ENCODE measurements at regions not wholly inside any gene's neighbourhood (a gene's known extent, or its start where the extent isn't known, plus 50 kb on each side); places are given as distances from the start of the nearest gene placed in this dataset.

- TF ChIP-seq, protein P1, sequence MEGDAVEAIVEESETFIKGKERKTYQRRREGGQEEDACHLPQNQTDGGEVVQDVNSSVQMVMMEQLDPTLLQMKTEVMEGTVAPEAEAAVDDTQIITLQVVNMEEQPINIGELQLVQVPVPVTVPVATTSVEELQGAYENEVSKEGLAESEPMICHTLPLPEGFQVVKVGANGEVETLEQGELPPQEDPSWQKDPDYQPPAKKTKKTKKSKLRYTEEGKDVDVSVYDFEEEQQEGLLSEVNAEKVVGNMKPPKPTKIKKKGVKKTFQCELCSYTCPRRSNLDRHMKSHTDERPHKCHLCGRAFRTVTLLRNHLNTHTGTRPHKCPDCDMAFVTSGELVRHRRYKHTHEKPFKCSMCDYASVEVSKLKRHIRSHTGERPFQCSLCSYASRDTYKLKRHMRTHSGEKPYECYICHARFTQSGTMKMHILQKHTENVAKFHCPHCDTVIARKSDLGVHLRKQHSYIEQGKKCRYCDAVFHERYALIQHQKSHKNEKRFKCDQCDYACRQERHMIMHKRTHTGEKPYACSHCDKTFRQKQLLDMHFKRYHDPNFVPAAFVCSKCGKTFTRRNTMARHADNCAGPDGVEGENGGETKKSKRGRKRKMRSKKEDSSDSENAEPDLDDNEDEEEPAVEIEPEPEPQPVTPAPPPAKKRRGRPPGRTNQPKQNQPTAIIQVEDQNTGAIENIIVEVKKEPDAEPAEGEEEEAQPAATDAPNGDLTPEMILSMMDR (IDR thresholded peaks at IDR 0.05; ENCODE audit: control extremely low read depth, extremely low read depth, low read depth, missing control alignments) = no peak
- POLR2A ChIA-PET = no interaction called here
- no peak for DNase-seq (ENCODE audit: extremely low spot score)
- CTCF ChIA-PET = interaction anchor here (1.3 kb wide), 1 partner anchor 11 kb away, joined by 4 read pairs; no protein-coding TSS in a partner anchor
These were observed 138.8 kb upstream of the CTTNBP2NL start for GRCh38 chr1:112257043-112257835.

- ChIA-PET POLR2A (no interaction called here), CTCF (no interaction called here)
- no peak for DNase-seq (ENCODE audit: extremely low spot score)
- TF ChIP-seq, protein P1 (IDR thresholded peaks at IDR 0.05; ENCODE audit: control extremely low read depth, extremely low read depth, low read depth, missing control alignments) = no peak
These were observed 135.3 kb upstream of the CTTNBP2NL start for GRCh38 chr1:112260699-112261098.

- no peak for DNase-seq (ENCODE audit: extremely low spot score)
- TF ChIP-seq, protein P1 (IDR thresholded peaks at IDR 0.05; ENCODE audit: control extremely low read depth, extremely low read depth, low read depth, missing control alignments) = no peak
- POLR2A ChIA-PET = no interaction called here
- CTCF ChIA-PET = interaction anchor here (1.8 to 1.9 kb wide), 3 partner anchors 8 to 14 kb away, joined by 4 to 7 read pairs (median 4); no protein-coding TSS in a partner anchor
These were observed 133.7 kb upstream of the CTTNBP2NL start for GRCh38 chr1:112262316-112262715.

GRCh38 chr1:112263042-112263441 is 133.0 kb upstream of the CTTNBP2NL start:
- TF ChIP-seq, protein P1 (IDR thresholded peaks at IDR 0.05; ENCODE audit: control extremely low read depth, extremely low read depth, low read depth, missing control alignments) = no peak
- ChIA-PET CTCF (interaction anchor here (1.8 to 1.9 kb wide), 3 partner anchors 9 to 13 kb away, joined by 4 to 7 read pairs (median 4); no protein-coding TSS in a partner anchor), POLR2A (no interaction called here)
- no peak for DNase-seq (ENCODE audit: extremely low spot score)

GRCh38 chr1:112263453-112263852 is 132.6 kb upstream of the CTTNBP2NL start:
- ChIA-PET POLR2A (no interaction called here), CTCF (interaction anchor here (1.5 to 1.9 kb wide), 4 partner anchors 9 to 29 kb away, joined by 3 to 7 read pairs (median 4); no protein-coding TSS in a partner anchor)
- DNase-seq (ENCODE audit: extremely low spot score) = no peak
- TF ChIP-seq, protein P1 (IDR thresholded peaks at IDR 0.05; ENCODE audit: control extremely low read depth, extremely low read depth, low read depth, missing control alignments) = no peak

GRCh38 chr1:112264010-112264409 is 132.0 kb upstream of the CTTNBP2NL start:
- ChIA-PET CTCF (interaction anchor here (1.5 to 1.8 kb wide), 3 partner anchors 10 to 29 kb away, joined by 3 to 7 read pairs (median 4); no protein-coding TSS in a partner anchor), POLR2A (no interaction called here)
- TF ChIP-seq, protein P1 (IDR thresholded peaks at IDR 0.05; ENCODE audit: control extremely low read depth, extremely low read depth, low read depth, missing control alignments) = no peak
- no peak for DNase-seq (ENCODE audit: extremely low spot score)
